SK-N-SH treated with all-trans-retinoic acid at 6 μM for 48 hours (cell line): ENCODE measurements at regions not wholly inside any gene's neighbourhood (a gene's known extent, or its start where the extent isn't known, plus 50 kb on each side); places are given as distances from the start of the nearest gene placed in this dataset.

Experiments used
- ATAC-seq: fragments of 200-7000 bp; cut with Tn5 transposase; 3 replicates; pipeline ENCODE4 v1.9.1; 2020; ENCODE audit warnings: mild to moderate bottlenecking, moderate library complexity
- ARNTL ChIP-seq: fragments of 450-650 bp; formaldehyde crosslinking; IDR thresholded peaks from 2 replicates; pipeline ENCODE4 v1.5.0; 2020; ENCODE audit warnings: low read depth, mild to moderate bottlenecking, moderate library complexity, borderline replicate concordance
- CSDC2 ChIP-seq: fragments of 250-450 bp; sonication (Bioruptor Pico); IDR thresholded peaks from 2 replicates; pipeline ENCODE4 v1.5.0; 2020; ENCODE audit warnings: mild to moderate bottlenecking, moderate library complexity
- CSRNP3 ChIP-seq: fragments of 250-450 bp; sonication (Bioruptor Pico); IDR thresholded peaks from 2 replicates; pipeline ENCODE4 v1.5.1; 2021; ENCODE audit warnings: mild to moderate bottlenecking, moderate library complexity
- ESRRG ChIP-seq: fragments of 250-450 bp; sonication (Bioruptor Pico); IDR thresholded peaks from 2 replicates; pipeline ENCODE4 v1.6.1; 2021; ENCODE audit warnings: mild to moderate bottlenecking
- GLIS3 ChIP-seq: fragments of 250-450 bp; sonication (Bioruptor Pico); IDR thresholded peaks from 2 replicates; pipeline ENCODE4 v1.5.0; 2020; ENCODE audit warnings: mild to moderate bottlenecking, moderate library complexity
- ISL1 ChIP-seq: fragments of 250-450 bp; sonication (Bioruptor Pico); IDR thresholded peaks from 2 replicates; pipeline ENCODE4 v2.1.2; 2022; ENCODE audit warnings: mild to moderate bottlenecking, moderate library complexity
- OSR1 ChIP-seq: fragments of 250-450 bp; sonication (Bioruptor Pico); IDR thresholded peaks from 2 replicates; pipeline ENCODE4 v1.8.0; 2022; ENCODE audit warnings: moderate library complexity, mild to moderate bottlenecking, inconsistent platforms
- PPARA ChIP-seq: fragments of 250-450 bp; sonication (Bioruptor Pico); IDR thresholded peaks from 2 replicates; pipeline ENCODE4 v1.5.0; 2020; ENCODE audit warnings: mild to moderate bottlenecking, borderline replicate concordance
- TCF4 ChIP-seq: fragments of 250-450 bp; sonication (Bioruptor Pico); IDR thresholded peaks from 2 replicates; pipeline ENCODE4 v1.8.0; 2021; ENCODE audit warnings: mild to moderate bottlenecking, moderate library complexity, borderline replicate concordance
- TSHZ2 ChIP-seq: fragments of 250-450 bp; sonication (Bioruptor Pico); IDR thresholded peaks from 2 replicates; pipeline ENCODE4 v1.5.0; 2020; ENCODE audit warnings: mild to moderate bottlenecking, moderate library complexity
- ZFP30 ChIP-seq: fragments of 450-650 bp; formaldehyde crosslinking; IDR thresholded peaks from 2 replicates; pipeline ENCODE4 v1.5.0; 2022; ENCODE audit warnings: mild to moderate bottlenecking, moderate library complexity
- ZNF565 ChIP-seq: fragments of 450-650 bp; formaldehyde crosslinking; conservative IDR thresholded peaks from 2 replicates; pipeline ENCODE4 v1.5.0; 2020; ENCODE audit warnings: low read depth, mild to moderate bottlenecking, moderate library complexity
- ZNF70 ChIP-seq: fragments of 450-650 bp; formaldehyde crosslinking; IDR thresholded peaks from 2 replicates; pipeline ENCODE4 v1.5.0; 2020; ENCODE audit warnings: mild to moderate bottlenecking, moderate library complexity
- ZNF8 ChIP-seq: fragments of 450-650 bp; formaldehyde crosslinking; IDR thresholded peaks from 2 replicates; pipeline ENCODE4 v1.5.0; 2020; ENCODE audit warnings: mild to moderate bottlenecking, moderate library complexity
- TF ChIP-seq, protein P1 (sequence below): fragments of 250-450 bp; sonication (Bioruptor Pico); IDR thresholded peaks from 2 replicates; pipeline ENCODE4 v1.8.0; 2020; ENCODE audit warnings: mild to moderate bottlenecking, moderate library complexity, borderline replicate concordance
- TF ChIP-seq, protein P2 (sequence below): fragments of 250-450 bp; sonication (Bioruptor Pico); IDR thresholded peaks from 2 replicates; pipeline ENCODE4 v1.5.1; 2020; ENCODE audit warnings: low read depth, mild to moderate bottlenecking, moderate library complexity

- TF ChIP-seq ZNF565 (no peak), ISL1 (CRISPR knock-in tag) (no peak), ESRRG (CRISPR knock-in tag) (no peak), CSDC2 (no peak), CSRNP3 (CRISPR knock-in tag) (no peak)
- TF ChIP-seq, protein P1, sequence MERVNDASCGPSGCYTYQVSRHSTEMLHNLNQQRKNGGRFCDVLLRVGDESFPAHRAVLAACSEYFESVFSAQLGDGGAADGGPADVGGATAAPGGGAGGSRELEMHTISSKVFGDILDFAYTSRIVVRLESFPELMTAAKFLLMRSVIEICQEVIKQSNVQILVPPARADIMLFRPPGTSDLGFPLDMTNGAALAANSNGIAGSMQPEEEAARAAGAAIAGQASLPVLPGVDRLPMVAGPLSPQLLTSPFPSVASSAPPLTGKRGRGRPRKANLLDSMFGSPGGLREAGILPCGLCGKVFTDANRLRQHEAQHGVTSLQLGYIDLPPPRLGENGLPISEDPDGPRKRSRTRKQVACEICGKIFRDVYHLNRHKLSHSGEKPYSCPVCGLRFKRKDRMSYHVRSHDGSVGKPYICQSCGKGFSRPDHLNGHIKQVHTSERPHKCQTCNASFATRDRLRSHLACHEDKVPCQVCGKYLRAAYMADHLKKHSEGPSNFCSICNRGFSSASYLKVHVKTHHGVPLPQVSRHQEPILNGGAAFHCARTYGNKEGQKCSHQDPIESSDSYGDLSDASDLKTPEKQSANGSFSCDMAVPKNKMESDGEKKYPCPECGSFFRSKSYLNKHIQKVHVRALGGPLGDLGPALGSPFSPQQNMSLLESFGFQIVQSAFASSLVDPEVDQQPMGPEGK (CRISPR knock-in tag) = no peak
- TF ChIP-seq, all 23 proteins: peak for 0
- ATAC-seq = no peak
Measured at GRCh38 chr6:170183521-170183920, 107.4 kb downstream of the DLL1 start.

GRCh38 chr6:170182781-170183120 is 108.1 kb downstream of the DLL1 start:
- no peak for TF ChIP-seq GLIS3
- no peak for TF ChIP-seq ARNTL (CRISPR knock-in tag)
- no peak for TF ChIP-seq ZFP30 (CRISPR knock-in tag)
- no peak for TF ChIP-seq OSR1 (CRISPR knock-in tag)
- TF ChIP-seq ZNF70 (CRISPR knock-in tag) = no peak
- no peak for TF ChIP-seq CSRNP3 (CRISPR knock-in tag)
- TF ChIP-seq ESRRG (CRISPR knock-in tag) = no peak
- TF ChIP-seq, protein P1 (CRISPR knock-in tag) = no peak
- ATAC-seq = no peak

- no peak for TF ChIP-seq TSHZ2
- TF ChIP-seq, protein P2, sequence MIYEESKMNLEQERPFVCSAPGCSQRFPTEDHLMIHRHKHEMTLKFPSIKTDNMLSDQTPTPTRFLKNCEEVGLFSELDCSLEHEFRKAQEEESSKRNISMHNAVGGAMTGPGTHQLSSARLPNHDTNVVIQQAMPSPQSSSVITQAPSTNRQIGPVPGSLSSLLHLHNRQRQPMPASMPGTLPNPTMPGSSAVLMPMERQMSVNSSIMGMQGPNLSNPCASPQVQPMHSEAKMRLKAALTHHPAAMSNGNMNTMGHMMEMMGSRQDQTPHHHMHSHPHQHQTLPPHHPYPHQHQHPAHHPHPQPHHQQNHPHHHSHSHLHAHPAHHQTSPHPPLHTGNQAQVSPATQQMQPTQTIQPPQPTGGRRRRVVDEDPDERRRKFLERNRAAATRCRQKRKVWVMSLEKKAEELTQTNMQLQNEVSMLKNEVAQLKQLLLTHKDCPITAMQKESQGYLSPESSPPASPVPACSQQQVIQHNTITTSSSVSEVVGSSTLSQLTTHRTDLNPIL (CRISPR knock-in tag) = no peak
- no peak for ATAC-seq
Measured at GRCh38 chr6:170182093-170182780, 108.6 kb downstream of the DLL1 start.

GRCh38 chr6:170181338-170181690 is 109.6 kb downstream of the DLL1 start:
- TF ChIP-seq ISL1 (CRISPR knock-in tag) (no peak), CSRNP3 (CRISPR knock-in tag) (no peak), TCF4 (CRISPR knock-in tag) (no peak), CSDC2 (no peak), PPARA (CRISPR knock-in tag) (no peak), GLIS3 (no peak), ZNF8 (CRISPR knock-in tag) (no peak)
- TF ChIP-seq, protein P2 (CRISPR knock-in tag) = no peak
- TF ChIP-seq, all 23 proteins: peak for 0
- ATAC-seq = no peak
